ENCODE measurements at regions not wholly inside any gene's neighbourhood (a gene's known extent, or its start where the extent isn't known, plus 50 kb on each side); places are given as distances from the start of the nearest gene placed in this dataset.

DNA sequence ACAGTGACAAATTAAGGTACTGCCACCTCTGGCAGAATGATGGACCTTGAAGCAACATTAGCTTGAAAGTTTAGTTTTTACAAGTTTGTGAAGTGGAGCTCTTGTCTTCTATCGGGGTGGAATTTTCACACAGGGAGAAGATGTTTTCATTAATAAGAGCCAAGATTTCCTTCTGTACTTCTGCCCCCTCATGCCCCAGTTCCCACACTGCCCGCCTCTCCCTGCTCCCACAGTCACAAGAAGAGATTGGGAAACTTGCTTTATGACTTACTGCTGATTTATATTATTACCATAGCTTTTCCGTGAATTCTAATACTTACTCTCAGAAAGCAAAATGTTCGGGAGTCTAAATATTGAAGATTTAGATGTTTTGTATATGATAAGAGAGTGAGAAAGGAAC is 539.8 kb upstream of the ARX start:
- TF ChIP-seq SPI1 (IDR thresholded peaks at IDR 0.05; ENCODE audit: borderline replicate concordance, low read depth) (no peak), GABPA (IDR thresholded peaks at IDR 0.05; ENCODE audit: low read depth) (no peak)
- TF ChIP-seq, protein P1, sequence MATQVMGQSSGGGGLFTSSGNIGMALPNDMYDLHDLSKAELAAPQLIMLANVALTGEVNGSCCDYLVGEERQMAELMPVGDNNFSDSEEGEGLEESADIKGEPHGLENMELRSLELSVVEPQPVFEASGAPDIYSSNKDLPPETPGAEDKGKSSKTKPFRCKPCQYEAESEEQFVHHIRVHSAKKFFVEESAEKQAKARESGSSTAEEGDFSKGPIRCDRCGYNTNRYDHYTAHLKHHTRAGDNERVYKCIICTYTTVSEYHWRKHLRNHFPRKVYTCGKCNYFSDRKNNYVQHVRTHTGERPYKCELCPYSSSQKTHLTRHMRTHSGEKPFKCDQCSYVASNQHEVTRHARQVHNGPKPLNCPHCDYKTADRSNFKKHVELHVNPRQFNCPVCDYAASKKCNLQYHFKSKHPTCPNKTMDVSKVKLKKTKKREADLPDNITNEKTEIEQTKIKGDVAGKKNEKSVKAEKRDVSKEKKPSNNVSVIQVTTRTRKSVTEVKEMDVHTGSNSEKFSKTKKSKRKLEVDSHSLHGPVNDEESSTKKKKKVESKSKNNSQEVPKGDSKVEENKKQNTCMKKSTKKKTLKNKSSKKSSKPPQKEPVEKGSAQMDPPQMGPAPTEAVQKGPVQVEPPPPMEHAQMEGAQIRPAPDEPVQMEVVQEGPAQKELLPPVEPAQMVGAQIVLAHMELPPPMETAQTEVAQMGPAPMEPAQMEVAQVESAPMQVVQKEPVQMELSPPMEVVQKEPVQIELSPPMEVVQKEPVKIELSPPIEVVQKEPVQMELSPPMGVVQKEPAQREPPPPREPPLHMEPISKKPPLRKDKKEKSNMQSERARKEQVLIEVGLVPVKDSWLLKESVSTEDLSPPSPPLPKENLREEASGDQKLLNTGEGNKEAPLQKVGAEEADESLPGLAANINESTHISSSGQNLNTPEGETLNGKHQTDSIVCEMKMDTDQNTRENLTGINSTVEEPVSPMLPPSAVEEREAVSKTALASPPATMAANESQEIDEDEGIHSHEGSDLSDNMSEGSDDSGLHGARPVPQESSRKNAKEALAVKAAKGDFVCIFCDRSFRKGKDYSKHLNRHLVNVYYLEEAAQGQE (IDR thresholded peaks at IDR 0.05; ENCODE audit: insufficient replicate concordance, low read depth), result no peak
- TF ChIP-seq, protein P2, sequence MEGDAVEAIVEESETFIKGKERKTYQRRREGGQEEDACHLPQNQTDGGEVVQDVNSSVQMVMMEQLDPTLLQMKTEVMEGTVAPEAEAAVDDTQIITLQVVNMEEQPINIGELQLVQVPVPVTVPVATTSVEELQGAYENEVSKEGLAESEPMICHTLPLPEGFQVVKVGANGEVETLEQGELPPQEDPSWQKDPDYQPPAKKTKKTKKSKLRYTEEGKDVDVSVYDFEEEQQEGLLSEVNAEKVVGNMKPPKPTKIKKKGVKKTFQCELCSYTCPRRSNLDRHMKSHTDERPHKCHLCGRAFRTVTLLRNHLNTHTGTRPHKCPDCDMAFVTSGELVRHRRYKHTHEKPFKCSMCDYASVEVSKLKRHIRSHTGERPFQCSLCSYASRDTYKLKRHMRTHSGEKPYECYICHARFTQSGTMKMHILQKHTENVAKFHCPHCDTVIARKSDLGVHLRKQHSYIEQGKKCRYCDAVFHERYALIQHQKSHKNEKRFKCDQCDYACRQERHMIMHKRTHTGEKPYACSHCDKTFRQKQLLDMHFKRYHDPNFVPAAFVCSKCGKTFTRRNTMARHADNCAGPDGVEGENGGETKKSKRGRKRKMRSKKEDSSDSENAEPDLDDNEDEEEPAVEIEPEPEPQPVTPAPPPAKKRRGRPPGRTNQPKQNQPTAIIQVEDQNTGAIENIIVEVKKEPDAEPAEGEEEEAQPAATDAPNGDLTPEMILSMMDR (IDR thresholded peaks at IDR 0.05; ENCODE audit: insufficient read depth, low read length), result no peak
- Histone ChIP-seq H3K4me3 (replicated peaks; ENCODE audit: insufficient read depth, low read length) (no peak overlapping the region), H3K27me3 (ENCODE audit: insufficient read depth, poor library complexity, severe bottlenecking) (no peaks in the 10 kb centered on the region), H3K27ac (replicated peaks) (no peak overlapping the region)
- no peak for DNase-seq (ENCODE audit: low read depth in 1 of 2, low spot score in 1 of 2)

DNA sequence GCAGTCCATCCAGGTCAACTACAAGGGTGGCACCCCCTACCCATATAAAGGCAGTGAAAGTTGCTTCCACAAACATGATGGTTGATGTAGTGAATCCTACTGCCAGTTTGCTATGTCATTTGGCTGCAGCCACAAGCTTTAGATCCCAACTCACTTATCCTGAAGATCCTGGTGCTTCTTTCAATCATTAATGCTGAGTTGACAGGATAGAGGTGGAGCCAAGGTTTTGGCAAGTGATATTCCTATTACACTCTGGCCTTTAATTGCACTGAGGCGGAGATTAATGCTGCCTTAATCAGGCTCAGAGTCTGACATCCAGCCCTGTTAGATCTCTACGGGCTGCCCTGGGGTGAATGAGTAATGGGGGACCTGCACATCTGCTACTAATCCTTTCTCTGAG is 542.4 kb upstream of the ARX start:
- DNase-seq (ENCODE audit: low read depth in 1 of 2, low spot score in 1 of 2), result no peak
- Histone ChIP-seq H3K4me3 (replicated peaks; ENCODE audit: insufficient read depth, low read length) (no peak overlapping the region), H3K27me3 (ENCODE audit: insufficient read depth, poor library complexity, severe bottlenecking) (no peaks in the 10 kb centered on the region), H3K27ac (replicated peaks) (no peak overlapping the region)
- TF ChIP-seq SPI1 (IDR thresholded peaks at IDR 0.05; ENCODE audit: borderline replicate concordance, low read depth) (no peak), POLR2AphosphoS5 (IDR thresholded peaks at IDR 0.05; ENCODE audit: low read depth) (no peak)
- TF ChIP-seq, protein P1 (IDR thresholded peaks at IDR 0.05; ENCODE audit: insufficient replicate concordance, low read depth), result no peak
- TF ChIP-seq, protein P2 (IDR thresholded peaks at IDR 0.05; ENCODE audit: insufficient read depth, low read length), result no peak

DNA sequence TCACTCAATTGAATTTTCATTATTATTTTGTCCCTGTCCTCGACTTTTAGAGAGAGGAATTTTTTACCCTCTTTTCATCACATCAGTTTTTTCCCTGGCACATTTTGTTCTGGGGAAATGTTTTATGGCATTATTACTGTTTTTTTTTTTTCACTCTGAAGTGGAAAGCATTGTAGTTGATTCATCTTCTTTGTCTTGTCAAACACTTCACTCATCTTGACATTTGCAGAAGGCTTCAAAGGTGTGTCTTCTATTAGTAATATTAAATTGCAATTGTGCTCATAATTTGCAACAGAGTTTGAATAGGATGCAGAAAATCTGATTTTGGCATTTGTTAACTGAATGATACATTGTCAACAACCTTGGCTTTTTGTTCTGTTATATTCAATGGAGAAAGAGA is 545.4 kb upstream of the ARX start:
- DNase-seq (ENCODE audit: low read depth in 1 of 2, low spot score in 1 of 2), result no peak
- H3K27me3 ChIP-seq (ENCODE audit: insufficient read depth, poor library complexity, severe bottlenecking), result no peaks in the 10 kb centered on the region
- H3K4me3 ChIP-seq (replicated peaks; ENCODE audit: insufficient read depth, low read length), result no peak overlapping the region
- TF ChIP-seq, protein P2 (IDR thresholded peaks at IDR 0.05; ENCODE audit: insufficient read depth, low read length), result no peak
- TF ChIP-seq SPI1 (IDR thresholded peaks at IDR 0.05; ENCODE audit: borderline replicate concordance, low read depth), result no peak
- TF ChIP-seq POLR2AphosphoS5 (IDR thresholded peaks at IDR 0.05; ENCODE audit: low read depth), result no peak
- TF ChIP-seq, protein P1 (IDR thresholded peaks at IDR 0.05; ENCODE audit: insufficient replicate concordance, low read depth), result no peak
- no peak for TF ChIP-seq GABPA (IDR thresholded peaks at IDR 0.05; ENCODE audit: low read depth)
- no peak overlapping the region for H3K27ac ChIP-seq (replicated peaks)
